ENCODE measurements at regions not wholly inside any gene's neighbourhood (a gene's known extent, or its start where the extent isn't known, plus 50 kb on each side); places are given as distances from the start of the nearest gene placed in this dataset.

DNA sequence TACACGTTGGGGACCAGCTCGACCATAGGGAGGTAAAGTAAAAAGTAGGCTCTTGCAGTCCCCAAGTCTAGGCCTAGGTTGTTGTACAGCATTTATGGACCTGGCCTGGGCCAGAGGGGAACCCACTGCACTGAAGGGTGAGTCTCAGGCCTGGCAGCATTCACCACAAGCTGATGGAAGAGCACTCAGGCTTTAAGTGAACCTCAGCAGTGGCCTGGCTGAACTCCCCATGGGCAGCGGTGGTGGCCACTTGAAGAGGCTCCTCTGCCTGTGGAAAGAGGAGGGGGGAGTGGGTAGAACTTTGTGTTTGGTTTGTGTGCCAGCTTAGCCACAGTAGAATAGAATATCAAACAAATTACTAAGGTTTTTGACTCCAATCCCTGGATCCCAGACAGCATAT, 176.2 kb upstream of the PRMT6 start:
- Histone ChIP-seq H3K27ac (ENCODE audit: low read depth in 1 of 3, low read length in 2 of 3) (no peak overlapping the region), H3K9me3 (ENCODE audit: control insufficient read depth in 2 of 2, insufficient read depth in 1 of 2, low read depth in 1 of 2, low read length in 1 of 2) (no peaks in the 10 kb centered on the region), H3K27me3 (ENCODE audit: control insufficient read depth in 3 of 3, insufficient read depth in 3 of 3, low read length in 3 of 3) (no peaks in the 10 kb centered on the region), H3K4me3 (ENCODE audit: low read depth in 1 of 3, low read length in 3 of 3) (no peak overlapping the region), H3K36me3 (ENCODE audit: control insufficient read depth in 3 of 3, insufficient read depth in 2 of 3, low read depth in 1 of 3, low read length in 3 of 3) (no peaks in the 10 kb centered on the region), H3K4me1 (ENCODE audit: control insufficient read depth in 3 of 3, insufficient read depth in 2 of 3, low read depth in 1 of 3, low read length in 2 of 3) (no peaks in the 10 kb centered on the region)
- FAIRE-seq (no peak), DNase-seq (no peak)
- 68 to 88% (median 77%) methylated on average over 3 of the region's 3 CpGs for WGBS, 3 donors

DNA sequence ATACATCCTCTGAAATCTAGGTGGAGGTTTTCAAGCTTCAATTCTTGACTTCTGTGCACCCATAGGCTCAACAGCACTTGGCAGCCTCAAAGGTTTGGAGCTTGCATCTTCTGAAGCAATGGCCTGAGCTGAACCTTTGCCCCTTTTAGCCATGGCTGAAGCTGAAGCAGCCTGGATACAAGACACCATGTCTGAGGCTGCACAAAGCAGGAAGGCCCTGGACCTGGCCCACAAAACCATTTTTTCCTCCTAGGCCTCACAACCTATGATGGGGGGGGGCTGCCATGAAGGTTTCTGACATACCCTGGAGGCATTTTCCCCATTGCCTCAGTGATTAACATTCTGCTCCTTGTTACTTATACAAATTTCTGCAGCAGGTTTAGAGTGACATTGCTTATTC, 173.3 kb upstream of the PRMT6 start:
- DNase-seq (no peak), FAIRE-seq (no peak)
- Histone ChIP-seq H3K27ac (ENCODE audit: low read depth in 1 of 3, low read length in 2 of 3) (no peak overlapping the region), H3K4me3 (ENCODE audit: low read depth in 1 of 3, low read length in 3 of 3) (no peak overlapping the region), H3K27me3 (ENCODE audit: control insufficient read depth in 3 of 3, insufficient read depth in 3 of 3, low read length in 3 of 3) (no peaks in the 10 kb centered on the region), H3K36me3 (ENCODE audit: control insufficient read depth in 3 of 3, insufficient read depth in 2 of 3, low read depth in 1 of 3, low read length in 3 of 3) (no peaks in the 10 kb centered on the region), H3K9me3 (ENCODE audit: control insufficient read depth in 2 of 2, insufficient read depth in 1 of 2, low read depth in 1 of 2, low read length in 1 of 2) (no peaks in the 10 kb centered on the region), H3K4me1 (ENCODE audit: control insufficient read depth in 3 of 3, insufficient read depth in 2 of 3, low read depth in 1 of 3, low read length in 2 of 3) (no peaks in the 10 kb centered on the region)

DNA sequence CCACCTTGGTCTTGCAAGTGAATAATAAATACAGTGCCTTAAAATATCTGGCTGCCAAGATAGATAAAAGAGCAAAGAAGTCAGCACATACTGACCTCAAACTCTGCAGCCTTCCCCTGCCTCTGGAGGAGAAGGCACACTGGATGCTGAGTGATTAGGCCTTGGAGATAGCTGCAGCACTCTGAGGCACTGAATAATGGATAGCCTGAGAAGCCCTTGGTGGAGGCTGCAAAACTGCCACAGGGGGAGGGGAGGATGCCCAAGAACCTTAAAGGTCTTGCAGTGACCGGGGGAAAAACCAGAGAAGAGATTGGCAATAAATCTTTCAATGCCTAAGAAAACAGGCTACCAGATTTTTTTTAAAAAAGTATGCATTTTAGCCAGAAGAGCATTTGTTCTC, 167.4 kb upstream of the PRMT6 start:
- H3K4me3 ChIP-seq (ENCODE audit: low read depth in 1 of 3, low read length in 3 of 3): no peak overlapping the region
- H3K4me1 ChIP-seq (ENCODE audit: control insufficient read depth in 3 of 3, insufficient read depth in 2 of 3, low read depth in 1 of 3, low read length in 2 of 3): no peaks in the 10 kb centered on the region
- no peaks in the 10 kb centered on the region for H3K27me3 ChIP-seq (ENCODE audit: control insufficient read depth in 3 of 3, insufficient read depth in 3 of 3, low read length in 3 of 3)
- no peaks in the 10 kb centered on the region for H3K9me3 ChIP-seq (ENCODE audit: control insufficient read depth in 2 of 2, insufficient read depth in 1 of 2, low read depth in 1 of 2, low read length in 1 of 2)
- H3K36me3 ChIP-seq (ENCODE audit: control insufficient read depth in 3 of 3, insufficient read depth in 2 of 3, low read depth in 1 of 3, low read length in 3 of 3): no peaks in the 10 kb centered on the region
- DNase-seq: no peak
- 26 to 57% (median 47%) methylated on average over 1 of the region's 1 CpG for WGBS, 3 donors
- no peak for FAIRE-seq
- H3K27ac ChIP-seq (ENCODE audit: low read depth in 1 of 3, low read length in 2 of 3): no peak overlapping the region

DNA sequence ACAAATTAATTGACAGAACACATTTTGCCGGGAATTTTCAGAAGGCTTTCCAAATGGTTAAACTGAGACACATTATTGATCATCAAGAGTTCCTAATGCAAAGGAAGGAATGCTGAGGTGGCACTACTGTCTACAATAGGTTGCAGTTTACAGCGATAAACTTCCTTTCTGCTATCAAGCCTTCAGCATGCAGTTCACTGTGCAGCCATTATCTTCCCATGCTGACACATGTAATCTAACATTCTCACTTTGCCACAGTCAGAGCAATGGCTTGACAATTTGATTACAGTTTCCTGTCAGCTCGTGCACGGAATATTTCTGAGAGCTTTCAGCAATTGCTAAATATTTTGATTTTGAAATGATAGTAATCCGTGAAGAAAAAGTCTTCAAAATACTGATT, 166.9 kb upstream of the PRMT6 start:
- WGBS, 3 donors: 37 to 68% (median 52%) methylated on average over 5 of the region's 5 CpGs
- FAIRE-seq: no peak
- Histone ChIP-seq H3K4me1 (ENCODE audit: control insufficient read depth in 3 of 3, insufficient read depth in 2 of 3, low read depth in 1 of 3, low read length in 2 of 3) (no peaks in the 10 kb centered on the region), H3K27ac (ENCODE audit: low read depth in 1 of 3, low read length in 2 of 3) (no peak overlapping the region), H3K27me3 (ENCODE audit: control insufficient read depth in 3 of 3, insufficient read depth in 3 of 3, low read length in 3 of 3) (no peaks in the 10 kb centered on the region), H3K9me3 (ENCODE audit: control insufficient read depth in 2 of 2, insufficient read depth in 1 of 2, low read depth in 1 of 2, low read length in 1 of 2) (no peaks in the 10 kb centered on the region), H3K4me3 (ENCODE audit: low read depth in 1 of 3, low read length in 3 of 3) (no peak overlapping the region), H3K36me3 (ENCODE audit: control insufficient read depth in 3 of 3, insufficient read depth in 2 of 3, low read depth in 1 of 3, low read length in 3 of 3) (no peaks in the 10 kb centered on the region)
- DNase-seq: no peak

DNA sequence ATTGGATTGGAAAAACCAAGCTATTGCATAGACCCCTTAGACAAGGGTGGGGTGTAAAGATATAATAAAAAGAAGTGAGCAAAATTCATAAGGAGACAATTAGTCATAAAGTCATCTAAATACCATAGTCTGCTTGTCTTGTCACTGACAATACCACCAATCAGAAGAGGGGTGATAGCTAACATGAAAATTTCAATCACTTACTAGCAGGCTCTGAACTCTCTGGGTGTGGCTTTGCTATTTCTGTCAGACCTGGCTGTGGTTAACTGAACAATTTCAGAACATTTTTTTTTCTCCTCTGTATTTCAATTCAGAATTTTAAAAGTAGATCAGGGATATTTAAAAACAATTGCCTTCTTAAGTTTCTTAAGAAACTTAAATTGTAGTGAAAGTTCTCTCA, 158.5 kb upstream of the PRMT6 start:
- DNase-seq (no peak), FAIRE-seq (no peak)
- no peaks in the 10 kb centered on the region for H3K36me3 ChIP-seq (ENCODE audit: control insufficient read depth in 3 of 3, insufficient read depth in 2 of 3, low read depth in 1 of 3, low read length in 3 of 3)
- H3K27ac ChIP-seq (ENCODE audit: low read depth in 1 of 3, low read length in 2 of 3): no peak overlapping the region
- no peaks in the 10 kb centered on the region for H3K9me3 ChIP-seq (ENCODE audit: control insufficient read depth in 2 of 2, insufficient read depth in 1 of 2, low read depth in 1 of 2, low read length in 1 of 2)
- H3K4me1 ChIP-seq (ENCODE audit: control insufficient read depth in 3 of 3, insufficient read depth in 2 of 3, low read depth in 1 of 3, low read length in 2 of 3): no peaks in the 10 kb centered on the region
- no peak overlapping the region for H3K4me3 ChIP-seq (ENCODE audit: low read depth in 1 of 3, low read length in 3 of 3)
- H3K27me3 ChIP-seq (ENCODE audit: control insufficient read depth in 3 of 3, insufficient read depth in 3 of 3, low read length in 3 of 3): no peaks in the 10 kb centered on the region

DNA sequence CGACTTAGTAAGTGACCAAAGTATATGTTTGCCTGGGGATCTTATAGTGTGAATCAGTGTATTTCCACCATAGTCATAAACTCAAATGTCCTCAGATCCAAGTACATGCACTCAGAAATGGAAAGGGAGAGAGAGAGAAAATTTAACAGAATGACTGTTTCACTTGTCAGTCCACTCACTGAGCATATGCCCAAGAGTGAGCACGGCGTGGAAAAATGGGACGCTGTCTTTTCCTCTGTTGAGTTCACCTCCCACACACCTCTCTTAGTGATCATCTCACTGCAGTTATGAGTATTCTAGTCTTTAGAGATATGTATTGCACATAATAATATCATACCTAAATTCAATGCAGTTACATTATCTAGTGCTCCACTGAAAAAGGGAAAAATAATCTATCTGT, 156.8 kb upstream of the PRMT6 start:
- Histone ChIP-seq H3K4me3 (ENCODE audit: low read depth in 1 of 3, low read length in 3 of 3) (no peak overlapping the region), H3K27me3 (ENCODE audit: control insufficient read depth in 3 of 3, insufficient read depth in 3 of 3, low read length in 3 of 3) (no peaks in the 10 kb centered on the region), H3K9me3 (ENCODE audit: control insufficient read depth in 2 of 2, insufficient read depth in 1 of 2, low read depth in 1 of 2, low read length in 1 of 2) (no peaks in the 10 kb centered on the region), H3K36me3 (ENCODE audit: control insufficient read depth in 3 of 3, insufficient read depth in 2 of 3, low read depth in 1 of 3, low read length in 3 of 3) (no peaks in the 10 kb centered on the region), H3K27ac (ENCODE audit: low read depth in 1 of 3, low read length in 2 of 3) (no peak overlapping the region), H3K4me1 (ENCODE audit: control insufficient read depth in 3 of 3, insufficient read depth in 2 of 3, low read depth in 1 of 3, low read length in 2 of 3) (no peaks in the 10 kb centered on the region)
- no peak for FAIRE-seq
- DNase-seq: no peak
- 73 to 81% (median 80%) methylated on average over 4 of the region's 4 CpGs for WGBS, 3 donors

DNA sequence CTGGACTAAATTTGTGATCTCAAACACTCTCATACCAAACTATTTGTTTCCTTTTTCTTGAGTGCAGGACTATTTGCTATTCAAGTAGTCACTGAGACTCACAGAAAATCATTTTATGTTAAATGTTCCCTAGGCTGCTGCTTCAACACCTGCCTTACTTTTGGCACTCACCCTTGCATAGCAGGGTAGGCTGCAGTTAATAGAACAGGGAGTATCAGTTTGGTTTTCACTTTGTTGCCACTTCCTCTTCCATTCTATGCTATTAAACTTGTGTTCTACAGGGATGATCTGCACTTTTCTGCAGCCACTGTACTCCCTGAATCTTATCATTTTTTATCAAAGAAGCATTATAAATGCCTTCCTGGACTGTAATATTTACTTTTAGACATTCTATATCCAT, 148.7 kb upstream of the PRMT6 start:
- Histone ChIP-seq H3K27ac (ENCODE audit: low read depth in 1 of 3, low read length in 2 of 3) (no peak overlapping the region), H3K36me3 (ENCODE audit: control insufficient read depth in 3 of 3, insufficient read depth in 2 of 3, low read depth in 1 of 3, low read length in 3 of 3) (no peaks in the 10 kb centered on the region), H3K27me3 (ENCODE audit: control insufficient read depth in 3 of 3, insufficient read depth in 3 of 3, low read length in 3 of 3) (no peaks in the 10 kb centered on the region), H3K4me3 (ENCODE audit: low read depth in 1 of 3, low read length in 3 of 3) (no peak overlapping the region), H3K9me3 (ENCODE audit: control insufficient read depth in 2 of 2, insufficient read depth in 1 of 2, low read depth in 1 of 2, low read length in 1 of 2) (no peaks in the 10 kb centered on the region), H3K4me1 (ENCODE audit: control insufficient read depth in 3 of 3, insufficient read depth in 2 of 3, low read depth in 1 of 3, low read length in 2 of 3) (no peaks in the 10 kb centered on the region)
- DNase-seq (no peak), FAIRE-seq (no peak)

DNA sequence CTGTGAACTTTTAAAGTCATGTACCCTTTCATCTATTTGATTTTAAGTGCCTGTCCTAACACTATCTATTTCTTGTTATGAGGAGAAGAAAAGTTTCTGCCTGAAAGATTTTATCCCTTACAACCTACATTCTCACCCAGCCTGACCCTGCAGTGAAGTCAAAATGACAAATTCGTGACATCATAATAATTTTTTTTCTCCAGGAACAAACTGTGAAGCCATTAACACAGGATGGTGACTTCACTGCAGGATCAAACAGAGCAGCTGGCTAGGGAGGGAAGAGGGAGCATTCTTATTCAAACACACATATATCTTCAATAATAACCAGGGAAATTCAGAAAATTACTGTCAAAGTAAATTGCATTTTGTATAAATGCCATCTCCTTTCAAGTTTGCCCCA, 147.8 kb upstream of the PRMT6 start:
- 59 to 67% (median 64%) methylated on average over 1 of the region's 1 CpG for WGBS, 3 donors
- Histone ChIP-seq H3K9me3 (ENCODE audit: control insufficient read depth in 2 of 2, insufficient read depth in 1 of 2, low read depth in 1 of 2, low read length in 1 of 2) (no peaks in the 10 kb centered on the region), H3K36me3 (ENCODE audit: control insufficient read depth in 3 of 3, insufficient read depth in 2 of 3, low read depth in 1 of 3, low read length in 3 of 3) (no peaks in the 10 kb centered on the region), H3K27me3 (ENCODE audit: control insufficient read depth in 3 of 3, insufficient read depth in 3 of 3, low read length in 3 of 3) (no peaks in the 10 kb centered on the region), H3K4me1 (ENCODE audit: control insufficient read depth in 3 of 3, insufficient read depth in 2 of 3, low read depth in 1 of 3, low read length in 2 of 3) (no peaks in the 10 kb centered on the region), H3K27ac (ENCODE audit: low read depth in 1 of 3, low read length in 2 of 3) (no peak overlapping the region), H3K4me3 (ENCODE audit: low read depth in 1 of 3, low read length in 3 of 3) (no peak overlapping the region)
- DNase-seq: no peak
- FAIRE-seq: no peak

DNA sequence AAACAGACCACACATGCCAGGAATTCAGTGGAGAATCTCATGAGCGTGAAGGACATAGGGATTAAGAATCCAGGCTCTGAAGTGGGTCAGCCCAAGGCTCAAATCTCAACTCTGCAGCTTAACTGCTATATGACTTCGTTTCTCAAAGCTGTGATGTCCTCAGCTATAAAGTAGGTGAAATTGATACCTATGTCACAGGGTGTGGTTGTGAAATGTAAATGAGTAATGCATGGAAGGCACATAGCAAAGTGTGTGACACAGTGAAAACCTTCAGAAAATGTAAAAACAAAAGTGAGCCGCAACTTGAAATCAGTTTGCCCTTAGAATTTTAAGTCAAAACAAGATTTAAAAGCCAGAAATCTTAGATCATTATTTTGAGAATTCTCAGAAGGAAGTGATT, 145.7 kb upstream of the PRMT6 start:
- Histone ChIP-seq H3K27ac (ENCODE audit: low read depth in 1 of 3, low read length in 2 of 3) (no peak overlapping the region), H3K4me1 (ENCODE audit: control insufficient read depth in 3 of 3, insufficient read depth in 2 of 3, low read depth in 1 of 3, low read length in 2 of 3) (no peaks in the 10 kb centered on the region), H3K4me3 (ENCODE audit: low read depth in 1 of 3, low read length in 3 of 3) (no peak overlapping the region), H3K36me3 (ENCODE audit: control insufficient read depth in 3 of 3, insufficient read depth in 2 of 3, low read depth in 1 of 3, low read length in 3 of 3) (no peaks in the 10 kb centered on the region), H3K27me3 (ENCODE audit: control insufficient read depth in 3 of 3, insufficient read depth in 3 of 3, low read length in 3 of 3) (no peaks in the 10 kb centered on the region), H3K9me3 (ENCODE audit: control insufficient read depth in 2 of 2, insufficient read depth in 1 of 2, low read depth in 1 of 2, low read length in 1 of 2) (no peaks in the 10 kb centered on the region)
- 66 to 80% (median 72%) methylated on average over 3 of the region's 3 CpGs for WGBS, 3 donors
- DNase-seq: no peak
- FAIRE-seq: no peak
